ENCODE measurements at regions not wholly inside any gene's neighbourhood (a gene's known extent, or its start where the extent isn't known, plus 50 kb on each side); places are given as distances from the start of the nearest gene placed in this dataset.

DNA sequence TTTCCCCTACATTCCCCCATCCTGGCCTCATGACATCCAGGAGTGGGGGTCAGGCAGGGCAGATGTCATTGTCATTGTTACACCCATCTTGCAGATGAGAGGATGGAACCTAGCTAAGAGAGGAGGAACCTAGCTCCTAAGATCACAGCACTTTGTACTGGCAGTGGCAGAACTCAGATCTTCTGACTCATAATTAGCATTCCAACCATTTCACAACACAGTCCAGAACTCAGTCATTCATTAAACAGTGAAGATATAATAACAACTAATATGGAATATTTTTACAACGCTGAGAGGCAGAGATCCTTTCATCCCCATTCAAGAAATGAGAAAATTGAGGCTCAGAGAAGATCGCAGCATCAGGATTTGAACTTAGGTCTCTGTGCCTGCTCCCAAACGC, 127.8 kb downstream of the CHST1 start:
- TF ChIP-seq CTCF (conservative IDR thresholded peaks at IDR 0.05; ENCODE audit: low read depth, low read length) (no peak), CHD1 (IDR thresholded peaks at IDR 0.05; ENCODE audit: low read depth, low read length) (no peak), MAZ (IDR thresholded peaks at IDR 0.05; ENCODE audit: borderline replicate concordance, low read depth, low read length) (no peak), RFX5 (IDR thresholded peaks at IDR 0.05; ENCODE audit: low read depth, low read length) (no peak), RCOR1 (IDR thresholded peaks at IDR 0.05; ENCODE audit: insufficient replicate concordance, low read length) (no peak), MXI1 (IDR thresholded peaks at IDR 0.05; ENCODE audit: borderline replicate concordance, low read depth, low read length) (no peak), RAD21 (IDR thresholded peaks at IDR 0.05; ENCODE audit: low read length) (no peak), POLR2A (IDR thresholded peaks at IDR 0.05; ENCODE audit: low read depth, low read length) (no peak), SMC3 (IDR thresholded peaks at IDR 0.05; ENCODE audit: low read depth, low read length) (no peak), MAFK (IDR thresholded peaks at IDR 0.05; ENCODE audit: low read depth, low read length) (no peak)
- TF ChIP-seq, protein P1, sequence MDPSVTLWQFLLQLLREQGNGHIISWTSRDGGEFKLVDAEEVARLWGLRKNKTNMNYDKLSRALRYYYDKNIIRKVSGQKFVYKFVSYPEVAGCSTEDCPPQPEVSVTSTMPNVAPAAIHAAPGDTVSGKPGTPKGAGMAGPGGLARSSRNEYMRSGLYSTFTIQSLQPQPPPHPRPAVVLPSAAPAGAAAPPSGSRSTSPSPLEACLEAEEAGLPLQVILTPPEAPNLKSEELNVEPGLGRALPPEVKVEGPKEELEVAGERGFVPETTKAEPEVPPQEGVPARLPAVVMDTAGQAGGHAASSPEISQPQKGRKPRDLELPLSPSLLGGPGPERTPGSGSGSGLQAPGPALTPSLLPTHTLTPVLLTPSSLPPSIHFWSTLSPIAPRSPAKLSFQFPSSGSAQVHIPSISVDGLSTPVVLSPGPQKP (IDR thresholded peaks at IDR 0.05; ENCODE audit: borderline replicate concordance, low read depth, low read length) = no peak

Data from IMR-90 (cell line).